ENCODE measurements at regions not wholly inside any gene's neighbourhood (a gene's known extent, or its start where the extent isn't known, plus 50 kb on each side); places are given as distances from the start of the nearest gene placed in this dataset.

DNA sequence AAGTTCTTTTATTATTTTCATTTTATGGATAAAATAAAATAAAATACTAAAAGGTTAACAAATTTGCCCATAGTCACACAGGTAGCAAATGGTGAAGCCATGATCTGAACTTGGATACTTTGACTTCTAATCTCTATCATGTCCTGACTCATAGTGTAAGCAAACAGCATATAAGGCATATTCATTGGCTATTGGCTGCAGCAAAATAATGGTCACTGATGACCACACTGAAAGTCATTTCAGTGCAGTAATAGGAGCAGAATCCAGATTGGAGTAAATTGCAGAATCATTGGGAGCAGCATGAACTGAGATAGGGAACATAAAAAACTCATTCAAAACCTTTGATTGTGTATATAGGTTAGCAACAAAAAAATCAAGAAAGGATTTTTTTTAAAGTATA, 262.9 kb downstream of the PLA2G4A start:
- Histone ChIP-seq H3K4me3 (no peak overlapping the region), H3K27ac (no peak overlapping the region), H3K4me1 (no peaks in the 10 kb centered on the region), H3K9me3 (no peaks in the 10 kb centered on the region), H3K27me3 (no peaks in the 10 kb centered on the region), H3K36me3 (replicated peaks in 1 of 2; ENCODE audit: insufficient read depth in 1 of 2, low read depth in 2 of 2) (no peaks in the 10 kb centered on the region)
- intact Hi-C loops (cut with DNase I): no loop called here
- TF ChIP-seq, protein P1, sequence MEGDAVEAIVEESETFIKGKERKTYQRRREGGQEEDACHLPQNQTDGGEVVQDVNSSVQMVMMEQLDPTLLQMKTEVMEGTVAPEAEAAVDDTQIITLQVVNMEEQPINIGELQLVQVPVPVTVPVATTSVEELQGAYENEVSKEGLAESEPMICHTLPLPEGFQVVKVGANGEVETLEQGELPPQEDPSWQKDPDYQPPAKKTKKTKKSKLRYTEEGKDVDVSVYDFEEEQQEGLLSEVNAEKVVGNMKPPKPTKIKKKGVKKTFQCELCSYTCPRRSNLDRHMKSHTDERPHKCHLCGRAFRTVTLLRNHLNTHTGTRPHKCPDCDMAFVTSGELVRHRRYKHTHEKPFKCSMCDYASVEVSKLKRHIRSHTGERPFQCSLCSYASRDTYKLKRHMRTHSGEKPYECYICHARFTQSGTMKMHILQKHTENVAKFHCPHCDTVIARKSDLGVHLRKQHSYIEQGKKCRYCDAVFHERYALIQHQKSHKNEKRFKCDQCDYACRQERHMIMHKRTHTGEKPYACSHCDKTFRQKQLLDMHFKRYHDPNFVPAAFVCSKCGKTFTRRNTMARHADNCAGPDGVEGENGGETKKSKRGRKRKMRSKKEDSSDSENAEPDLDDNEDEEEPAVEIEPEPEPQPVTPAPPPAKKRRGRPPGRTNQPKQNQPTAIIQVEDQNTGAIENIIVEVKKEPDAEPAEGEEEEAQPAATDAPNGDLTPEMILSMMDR (IDR thresholded peaks at IDR 0.05): no peak
- no peak for TF ChIP-seq POLR2A (IDR thresholded peaks at IDR 0.05)
- DNase-seq (no peak), ATAC-seq (no peak)

GRCh38 chr1:187092104-187092503, 263.4 kb downstream of the PLA2G4A start:
- WGBS, 2 donors: 66 to 80% methylated on average over 4 of the region's 4 CpGs
- intact Hi-C loops (cut with DNase I): no loop called here
- Histone ChIP-seq H3K9me3 (no peaks in the 10 kb centered on the region), H3K4me1 (no peaks in the 10 kb centered on the region), H3K27ac (no peak overlapping the region), H3K4me3 (no peak overlapping the region), H3K27me3 (no peaks in the 10 kb centered on the region), H3K36me3 (replicated peaks in 1 of 2; ENCODE audit: insufficient read depth in 1 of 2, low read depth in 2 of 2) (no peaks in the 10 kb centered on the region)
- ATAC-seq: no peak
- DNase-seq: no peak
- TF ChIP-seq POLR2A (IDR thresholded peaks at IDR 0.05): no peak
- TF ChIP-seq, protein P1 (IDR thresholded peaks at IDR 0.05): no peak

GRCh38 chr1:187096689-187097088, 267.9 kb downstream of the PLA2G4A start:
- H3K4me3 ChIP-seq: no peak overlapping the region
- H3K9me3 ChIP-seq: no peaks in the 10 kb centered on the region
- ATAC-seq (no peak), DNase-seq (no peak)
- intact Hi-C loops (cut with DNase I): no loop called here
- no peak overlapping the region for H3K27ac ChIP-seq
- H3K36me3 ChIP-seq (replicated peaks in 1 of 2; ENCODE audit: insufficient read depth in 1 of 2, low read depth in 2 of 2): no peaks in the 10 kb centered on the region
- WGBS, 2 donors: 31 to 40% methylated on average over 2 of the region's 2 CpGs
- no peaks in the 10 kb centered on the region for H3K27me3 ChIP-seq
- TF ChIP-seq POLR2A (IDR thresholded peaks at IDR 0.05): no peak
- TF ChIP-seq, protein P1 (IDR thresholded peaks at IDR 0.05): no peak
- no peaks in the 10 kb centered on the region for H3K4me1 ChIP-seq

- intact Hi-C loops (cut with DNase I): no loop called here
- TF ChIP-seq, protein P1 (IDR thresholded peaks at IDR 0.05): no peak
- no peak for TF ChIP-seq POLR2A (IDR thresholded peaks at IDR 0.05)
- Histone ChIP-seq H3K9me3 (no peaks in the 10 kb centered on the region), H3K27me3 (no peaks in the 10 kb centered on the region), H3K36me3 (replicated peaks in 1 of 2; ENCODE audit: insufficient read depth in 1 of 2, low read depth in 2 of 2) (no peaks in the 10 kb centered on the region), H3K27ac (no peak overlapping the region), H3K4me3 (no peak overlapping the region), H3K4me1 (no peaks in the 10 kb centered on the region)
- ATAC-seq: no peak
- no peak for DNase-seq
Measured at GRCh38 chr1:187110351-187110750, 281.6 kb downstream of the PLA2G4A start.

DNA sequence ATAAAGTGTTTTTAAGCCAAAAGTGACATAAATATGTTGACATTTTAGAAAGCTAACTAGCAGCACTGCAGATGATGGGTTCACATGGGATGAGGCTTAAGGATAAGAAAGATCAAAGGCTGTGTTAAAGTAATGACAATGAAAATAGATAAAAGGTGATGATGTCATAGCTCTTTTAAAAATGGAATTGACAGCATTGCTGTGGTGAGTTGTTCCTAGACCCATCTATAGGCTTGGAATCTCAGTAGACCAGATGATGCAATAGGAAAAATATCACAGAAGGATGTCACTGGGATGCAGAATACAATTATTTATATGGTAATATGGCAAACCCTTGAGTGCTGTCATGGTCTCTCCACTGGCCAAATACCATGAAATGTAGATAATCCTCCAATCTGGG, 286.0 kb downstream of the PLA2G4A start:
- no peak overlapping the region for H3K4me3 ChIP-seq
- intact Hi-C loops (cut with DNase I): no loop called here
- ATAC-seq: no peak

More for the DNA sequence above, 286.0 kb downstream of the PLA2G4A start:
- no peak overlapping the region for H3K27ac ChIP-seq
- no peak for DNase-seq
- no peaks in the 10 kb centered on the region for H3K27me3 ChIP-seq
- no peak for TF ChIP-seq POLR2A (IDR thresholded peaks at IDR 0.05)
- TF ChIP-seq, protein P1 (IDR thresholded peaks at IDR 0.05): no peak
- H3K36me3 ChIP-seq (replicated peaks in 1 of 2; ENCODE audit: insufficient read depth in 1 of 2, low read depth in 2 of 2): no peaks in the 10 kb centered on the region
- H3K4me1 ChIP-seq: no peaks in the 10 kb centered on the region
- no peaks in the 10 kb centered on the region for H3K9me3 ChIP-seq

Measured in body of pancreas (tissue), 4 donors.